Stimulated activated naive CD8-positive, alpha-beta T cell treated with anti-CD3 and anti-CD28 coated beads, Interleukin-15, Interleukin-2, amounts not matched to agents 100 ng/mL and 50 ng/mL, for 24 hours (primary cell): ENCODE measurements at regions not wholly inside any gene's neighbourhood (a gene's known extent, or its start where the extent isn't known, plus 50 kb on each side); places are given as distances from the start of the nearest gene placed in this dataset.

ENCODE experiments used
- H3K27ac Mint-ChIP-seq: one replicate; pipeline ENCODE4 v1.8.0; 2021; ENCODE audit warnings: mild to moderate bottlenecking, mixed read lengths
- H3K27me3 Mint-ChIP-seq: one replicate; pipeline ENCODE4 v1.8.0; 2021; ENCODE audit warnings: mixed read lengths
- H3K36me3 Mint-ChIP-seq: one replicate; pipeline ENCODE4 v1.8.0; 2021; ENCODE audit warnings: low read depth, mixed read lengths
- H3K4me1 Mint-ChIP-seq: one replicate; pipeline ENCODE4 v1.8.0; 2021; ENCODE audit warnings: low read depth, mixed read lengths
- H3K4me3 Mint-ChIP-seq: one replicate; pipeline ENCODE4 v1.8.0; 2021; ENCODE audit warnings: mild to moderate bottlenecking, mixed read lengths
- H3K9me3 Mint-ChIP-seq: one replicate; pipeline ENCODE4 v1.8.0; 2021; ENCODE audit warnings: mixed read lengths

DNA sequence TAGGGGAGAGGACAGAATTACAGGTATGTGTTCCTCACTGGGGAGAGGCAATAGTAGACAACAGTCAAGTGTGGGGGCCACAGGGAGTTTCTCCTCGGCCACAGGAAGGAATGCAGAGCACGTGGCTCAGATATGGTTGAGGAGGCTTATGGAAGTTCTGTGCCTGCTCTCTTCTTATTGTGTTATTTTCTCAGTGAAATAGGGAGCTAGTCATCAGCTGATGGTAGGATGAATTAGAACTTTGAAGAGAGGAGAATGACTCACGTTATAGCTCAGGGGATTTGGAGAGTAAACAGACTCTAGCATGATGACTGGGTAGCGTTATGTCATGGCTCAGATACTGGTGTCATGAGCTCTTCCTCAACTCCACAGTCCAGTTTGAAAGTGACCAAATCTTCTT lies 308.3 kb upstream of the IGFBP3 start:
- H3K36me3 Mint-ChIP-seq = no peaks in the 10 kb centered on the region
- no peak overlapping the region for H3K27ac Mint-ChIP-seq
- no peaks in the 10 kb centered on the region for H3K4me1 Mint-ChIP-seq
- no peak overlapping the region for H3K4me3 Mint-ChIP-seq
- peaks cover 6% of the 10 kb centered on the region for H3K9me3 Mint-ChIP-seq
- H3K27me3 Mint-ChIP-seq = peaks cover 3% of the 10 kb centered on the region

GRCh38 chr7:46226860-46227259 lies 305.8 kb upstream of the IGFBP3 start:
- H3K9me3 Mint-ChIP-seq = peaks cover 16% of the 10 kb centered on the region
- no peaks in the 10 kb centered on the region for H3K36me3 Mint-ChIP-seq
- no peaks in the 10 kb centered on the region for H3K4me1 Mint-ChIP-seq
- peaks cover 3% of the 10 kb centered on the region for H3K27me3 Mint-ChIP-seq
- no peak overlapping the region for H3K4me3 Mint-ChIP-seq
- no peak overlapping the region for H3K27ac Mint-ChIP-seq

DNA sequence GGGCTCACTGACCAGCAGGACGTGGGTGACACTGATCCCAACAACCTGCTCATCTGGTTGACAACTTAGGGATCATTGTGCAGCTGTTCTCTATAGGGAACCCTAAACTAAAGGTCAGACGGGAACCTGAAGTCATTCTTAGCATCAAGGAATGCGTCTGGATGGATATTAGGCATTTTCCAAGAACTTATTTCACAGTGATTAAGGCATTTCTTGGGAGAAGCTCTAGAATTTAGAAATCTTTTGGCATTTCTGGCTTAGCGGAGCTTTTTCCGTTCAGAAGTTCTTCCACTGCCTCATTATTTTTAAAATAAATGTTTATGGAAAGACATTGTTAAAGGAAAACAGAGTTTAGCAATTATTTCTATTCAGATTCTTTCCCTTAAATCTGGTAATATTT lies 303.3 kb upstream of the IGFBP3 start:
- Mint-ChIP-seq H3K4me1 (no peaks in the 10 kb centered on the region), H3K36me3 (no peaks in the 10 kb centered on the region), H3K27me3 (no peaks in the 10 kb centered on the region), H3K9me3 (peaks cover 20% of the 10 kb centered on the region), H3K27ac (no peak overlapping the region), H3K4me3 (no peak overlapping the region)

GRCh38 chr7:46220066-46220630 lies 299.1 kb upstream of the IGFBP3 start:
- H3K27me3 Mint-ChIP-seq = no peaks in the 10 kb centered on the region
- H3K9me3 Mint-ChIP-seq = peaks cover 16% of the 10 kb centered on the region
- H3K36me3 Mint-ChIP-seq = no peaks in the 10 kb centered on the region
- no peak overlapping the region for H3K27ac Mint-ChIP-seq
- no peaks in the 10 kb centered on the region for H3K4me1 Mint-ChIP-seq
- no peak overlapping the region for H3K4me3 Mint-ChIP-seq

- H3K36me3 Mint-ChIP-seq = no peaks in the 10 kb centered on the region
- no peaks in the 10 kb centered on the region for H3K27me3 Mint-ChIP-seq
- no peak overlapping the region for H3K27ac Mint-ChIP-seq
- H3K4me3 Mint-ChIP-seq = no peak overlapping the region
- H3K9me3 Mint-ChIP-seq = peaks cover 13% of the 10 kb centered on the region
- no peaks in the 10 kb centered on the region for H3K4me1 Mint-ChIP-seq
Observed at GRCh38 chr7:46218461-46219200, 297.6 kb upstream of the IGFBP3 start.

DNA sequence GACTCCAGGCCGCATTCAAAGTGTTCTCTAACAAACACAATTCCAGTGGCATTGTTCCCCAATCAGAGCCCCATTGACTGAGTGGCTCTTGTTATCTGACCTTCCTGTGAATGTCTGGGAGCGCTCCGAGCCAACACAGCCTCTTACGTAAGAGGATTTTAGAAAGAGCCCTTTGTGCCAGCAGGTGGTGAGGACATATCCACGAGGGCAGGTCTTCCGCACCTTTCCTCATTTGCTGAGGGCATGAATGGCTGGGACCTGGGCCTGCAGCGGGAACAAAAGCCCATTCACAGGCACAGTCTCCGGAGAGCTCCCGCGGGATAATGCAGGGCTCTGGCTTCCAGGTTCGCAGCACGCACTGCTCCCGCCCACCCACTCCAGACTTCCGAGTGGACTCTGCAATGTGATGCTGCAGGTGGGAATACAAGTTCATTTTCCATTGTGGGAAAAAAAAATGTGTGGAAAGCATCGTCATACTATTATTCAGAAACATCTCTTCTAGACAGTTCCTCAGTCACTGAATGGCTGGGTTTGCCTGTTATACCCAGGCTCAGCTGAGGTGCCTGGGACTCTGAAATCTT lies 295.0 kb upstream of the IGFBP3 start:
- H3K4me1 Mint-ChIP-seq = no peaks in the 10 kb centered on the region
- H3K9me3 Mint-ChIP-seq = peaks cover 4% of the 10 kb centered on the region
- H3K27ac Mint-ChIP-seq = no peak overlapping the region
- H3K36me3 Mint-ChIP-seq = no peaks in the 10 kb centered on the region
- H3K27me3 Mint-ChIP-seq = no peaks in the 10 kb centered on the region
- H3K4me3 Mint-ChIP-seq = no peak overlapping the region

GRCh38 chr7:46214526-46214925 lies 293.5 kb upstream of the IGFBP3 start:
- Mint-ChIP-seq H3K27me3 (no peaks in the 10 kb centered on the region), H3K4me3 (no peak overlapping the region), H3K27ac (no peak overlapping the region), H3K4me1 (no peaks in the 10 kb centered on the region), H3K36me3 (no peaks in the 10 kb centered on the region), H3K9me3 (no peaks in the 10 kb centered on the region)

GRCh38 chr7:46213154-46213537 lies 292.1 kb upstream of the IGFBP3 start:
- Mint-ChIP-seq H3K4me1 (no peaks in the 10 kb centered on the region), H3K36me3 (no peaks in the 10 kb centered on the region), H3K4me3 (no peak overlapping the region), H3K9me3 (no peaks in the 10 kb centered on the region), H3K27me3 (no peaks in the 10 kb centered on the region), H3K27ac (no peak overlapping the region)

GRCh38 chr7:46212425-46213153 lies 291.5 kb upstream of the IGFBP3 start:
- Mint-ChIP-seq H3K4me1 (no peaks in the 10 kb centered on the region), H3K36me3 (no peaks in the 10 kb centered on the region), H3K9me3 (no peaks in the 10 kb centered on the region), H3K4me3 (no peak overlapping the region), H3K27ac (no peak overlapping the region), H3K27me3 (no peaks in the 10 kb centered on the region)

- Mint-ChIP-seq H3K9me3 (no peaks in the 10 kb centered on the region), H3K4me3 (no peak overlapping the region), H3K36me3 (no peaks in the 10 kb centered on the region), H3K27ac (no peak overlapping the region), H3K27me3 (no peaks in the 10 kb centered on the region), H3K4me1 (no peaks in the 10 kb centered on the region)
Observed at GRCh38 chr7:46210467-46210866, 289.4 kb upstream of the IGFBP3 start.

- Mint-ChIP-seq H3K9me3 (no peaks in the 10 kb centered on the region), H3K27me3 (no peaks in the 10 kb centered on the region), H3K27ac (no peak overlapping the region), H3K4me3 (no peak overlapping the region), H3K4me1 (no peaks in the 10 kb centered on the region), H3K36me3 (no peaks in the 10 kb centered on the region)
Observed at GRCh38 chr7:46209611-46210388, 288.7 kb upstream of the IGFBP3 start.

DNA sequence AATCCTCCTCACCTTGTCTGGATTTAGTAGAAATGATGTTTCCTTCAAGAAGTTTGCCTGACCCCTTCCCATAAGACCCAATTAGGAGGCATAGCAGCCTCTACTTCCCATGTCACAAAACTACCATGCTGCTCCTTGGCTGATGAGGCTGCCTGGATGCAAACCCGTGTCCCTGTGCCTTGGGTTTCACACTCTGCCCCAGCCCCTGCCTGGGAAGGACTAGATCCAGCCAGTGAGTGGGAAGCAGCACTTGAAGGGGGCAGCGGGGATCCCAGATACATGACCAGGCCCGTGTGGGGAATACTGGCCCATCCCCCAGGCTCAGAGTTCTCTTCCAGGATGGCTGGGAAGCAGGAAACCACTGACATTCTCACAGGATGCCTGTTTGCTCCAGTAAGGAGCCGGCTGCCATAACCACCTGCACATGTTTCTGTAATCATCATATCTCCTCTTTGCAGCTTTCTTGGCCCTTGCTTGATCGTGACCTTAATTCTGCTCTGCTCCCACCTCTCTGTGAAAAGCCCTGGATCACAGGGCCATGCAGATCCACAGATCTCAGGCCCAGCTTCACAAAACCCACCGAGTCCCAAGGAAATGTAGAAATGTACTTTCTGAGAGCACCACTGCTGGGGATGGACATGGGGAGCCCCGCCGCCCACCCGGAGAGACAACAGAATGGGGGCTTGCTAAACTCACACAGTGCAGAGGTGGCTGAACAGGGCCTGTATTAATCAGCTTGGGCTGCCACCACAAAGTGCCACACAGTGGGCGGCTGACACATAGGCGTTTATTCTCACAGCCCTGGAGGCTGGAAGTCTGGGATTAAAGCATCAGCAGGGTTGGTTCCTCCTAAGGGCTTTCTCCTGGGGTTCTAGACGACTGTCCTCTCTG lies 287.8 kb upstream of the IGFBP3 start:
- Mint-ChIP-seq H3K4me1 (no peaks in the 10 kb centered on the region), H3K27me3 (no peaks in the 10 kb centered on the region), H3K9me3 (no peaks in the 10 kb centered on the region), H3K4me3 (no peak overlapping the region), H3K36me3 (no peaks in the 10 kb centered on the region), H3K27ac (no peak overlapping the region)

DNA sequence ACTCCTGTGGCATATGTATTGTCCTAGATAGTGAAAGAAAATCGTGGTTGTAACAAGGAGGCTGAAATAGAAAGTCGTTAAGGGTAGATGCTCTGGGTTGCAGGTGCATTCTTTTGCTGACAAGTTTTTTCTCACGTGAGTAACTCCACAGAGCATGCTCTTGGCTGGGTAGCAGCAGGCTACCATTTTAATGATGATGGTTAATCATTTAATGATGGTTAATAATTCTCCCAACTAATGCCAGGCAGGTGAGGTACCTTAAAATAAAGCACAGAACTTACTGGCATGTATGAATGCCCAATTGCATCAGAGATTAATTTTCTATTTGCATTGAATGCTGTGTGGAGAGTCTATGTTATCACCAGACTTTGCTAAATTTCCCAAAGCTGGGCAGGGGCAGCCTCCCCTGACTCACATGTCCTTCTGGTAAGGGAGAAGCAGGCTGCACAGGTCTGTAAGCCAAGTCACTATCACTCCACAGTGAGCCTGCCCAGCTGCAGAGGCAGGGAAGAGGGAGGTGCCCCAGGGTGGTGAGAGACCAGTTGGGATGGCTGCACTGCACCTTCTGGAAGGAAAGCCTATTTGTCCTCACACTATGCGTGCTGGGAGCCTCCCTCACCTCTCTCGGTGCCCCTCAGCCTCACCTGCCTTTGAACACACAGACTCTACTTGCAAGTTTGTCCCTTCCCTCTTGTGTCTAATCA lies 287.0 kb upstream of the IGFBP3 start:
- Mint-ChIP-seq H3K27me3 (no peaks in the 10 kb centered on the region), H3K27ac (no peak overlapping the region), H3K4me3 (no peak overlapping the region), H3K4me1 (no peaks in the 10 kb centered on the region), H3K36me3 (no peaks in the 10 kb centered on the region), H3K9me3 (no peaks in the 10 kb centered on the region)
